Activated B cell treated with CpG ODN at 0.5 μM for 24 hours (primary cell): ENCODE measurements at regions not wholly inside any gene's neighbourhood (a gene's known extent, or its start where the extent isn't known, plus 50 kb on each side); places are given as distances from the start of the nearest gene placed in this dataset.

Source experiments
- ATAC-seq: fragments of 200-7000 bp; cut with Tn5 transposase; one replicate; pipeline ENCODE4 v1.10.0; 2021; ENCODE audit warnings: low read depth, mild to moderate bottlenecking, moderate library complexity
- CTCF ChIA-PET: fragments of 350-600 bp; sonication (Branson Sonifier 250); formaldehyde crosslinking; loops from one replicate; lab custom pipeline; 2021; ENCODE audit warnings: antibody characterized with exemption; lab: Charles Lee
- POLR2A ChIA-PET: fragments of 350-600 bp; sonication (Branson Sonifier 250); formaldehyde crosslinking; loops from one replicate; lab custom pipeline; 2021; ENCODE audit warnings: antibody characterized with exemption; lab: Charles Lee
- DNase-seq: peaks from one replicate; pipeline ENCODE4 v3.0.0; 2022
- H3K27ac Mint-ChIP-seq: one replicate; pipeline ENCODE4 v1.8.0; 2020; ENCODE audit warnings: mixed read lengths
- H3K27me3 Mint-ChIP-seq: one replicate; pipeline ENCODE4 v1.8.0; 2021; ENCODE audit warnings: mixed read lengths
- H3K36me3 Mint-ChIP-seq: one replicate; pipeline ENCODE4 v1.8.0; 2021; ENCODE audit warnings: low read depth, mixed read lengths
- H3K4me1 Mint-ChIP-seq: one replicate; pipeline ENCODE4 v1.8.0; 2021; ENCODE audit warnings: mixed read lengths
- H3K4me3 Mint-ChIP-seq: one replicate; pipeline ENCODE4 v1.8.0; 2020; ENCODE audit warnings: mild to moderate bottlenecking, mixed read lengths
- H3K9me3 Mint-ChIP-seq: one replicate; pipeline ENCODE4 v1.8.0; 2020; ENCODE audit warnings: mixed read lengths
- CTCF ChIP-seq: fragments of 200-600 bp; IDR thresholded peaks from one replicate; pipeline ENCODE4 v1.8.0; 2022; ENCODE audit warnings: antibody characterized with exemption, mild to moderate bottlenecking
- intact Hi-C: fragments of 100-400 bp; cut with micrococcal nuclease; formaldehyde crosslinking; loops from one replicate; pipeline ENCODE4 v1.15.1; 2024

GRCh38 chr3:14284694-14285547 lies 106.3 kb downstream of the LSM3 start:
- no peaks in the 10 kb centered on the region for H3K36me3 Mint-ChIP-seq
- CTCF ChIA-PET: no interaction called here

GRCh38 chr3:14285548-14285925 lies 106.9 kb downstream of the LSM3 start:
- Mint-ChIP-seq H3K27me3 (peaks cover 7% of the 10 kb centered on the region), H3K4me3 (no peak overlapping the region), H3K36me3 (no peaks in the 10 kb centered on the region), H3K4me1 (no peaks in the 10 kb centered on the region), H3K27ac (no peak overlapping the region), H3K9me3 (no peaks in the 10 kb centered on the region)
- intact Hi-C loops: no loop called here
- ATAC-seq (no peak), DNase-seq (no peak)
- CTCF ChIA-PET: no interaction called here
- TF ChIP-seq CTCF: no peak
- POLR2A ChIA-PET: no interaction called here

More at GRCh38 chr3:14284694-14285547, 106.3 kb downstream of the LSM3 start:
- Mint-ChIP-seq H3K9me3 (no peaks in the 10 kb centered on the region), H3K27me3 (peaks cover 7% of the 10 kb centered on the region), H3K4me3 (no peak overlapping the region), H3K4me1 (no peaks in the 10 kb centered on the region), H3K27ac (no peak overlapping the region)
- POLR2A ChIA-PET: no interaction called here
- DNase-seq: no peak
- no peak for ATAC-seq
- TF ChIP-seq CTCF: no peak
- intact Hi-C loops: no loop called here

GRCh38 chr3:14286887-14287500 lies 108.4 kb downstream of the LSM3 start:
- Mint-ChIP-seq H3K4me1 (no peaks in the 10 kb centered on the region), H3K4me3 (no peak overlapping the region), H3K36me3 (no peaks in the 10 kb centered on the region), H3K27me3 (peaks cover 7% of the 10 kb centered on the region), H3K9me3 (no peaks in the 10 kb centered on the region), H3K27ac (no peak overlapping the region)
- no peak for TF ChIP-seq CTCF
- ChIA-PET CTCF (interaction anchor here (1.0 kb wide), 1 partner anchor 181 kb away, joined by 4 read pairs; no protein-coding TSS in a partner anchor), POLR2A (interaction anchor here (0.7 kb wide), 1 partner anchor 537 kb away, joined by 3 read pairs; no protein-coding TSS in a partner anchor)
- intact Hi-C loops: no loop called here
- DNase-seq (no peak), ATAC-seq (no peak)

GRCh38 chr3:14288177-14288788 lies 109.7 kb downstream of the LSM3 start:
- ATAC-seq (no peak), DNase-seq (no peak)
- TF ChIP-seq CTCF: no peak
- intact Hi-C loops: no loop called here
- ChIA-PET POLR2A (interaction anchor here (0.7 kb wide), 1 partner anchor 1407 kb away, joined by 3 read pairs; no protein-coding TSS in a partner anchor), CTCF (no interaction called here)
- Mint-ChIP-seq H3K4me3 (no peak overlapping the region), H3K4me1 (no peaks in the 10 kb centered on the region), H3K9me3 (no peaks in the 10 kb centered on the region), H3K36me3 (no peaks in the 10 kb centered on the region), H3K27me3 (peaks cover 7% of the 10 kb centered on the region), H3K27ac (no peak overlapping the region)

- Mint-ChIP-seq H3K27me3 (peaks cover 7% of the 10 kb centered on the region), H3K4me1 (no peaks in the 10 kb centered on the region), H3K27ac (no peak overlapping the region), H3K9me3 (no peaks in the 10 kb centered on the region), H3K36me3 (no peaks in the 10 kb centered on the region), H3K4me3 (no peak overlapping the region)
- TF ChIP-seq CTCF: no peak
- DNase-seq (no peak), ATAC-seq (no peak)
- POLR2A ChIA-PET: no interaction called here
- intact Hi-C loops: no loop called here
- CTCF ChIA-PET: no interaction called here
These were observed 110.3 kb downstream of the LSM3 start for GRCh38 chr3:14288833-14289451.
